ENCODE measurements at regions not wholly inside any gene's neighbourhood (a gene's known extent, or its start where the extent isn't known, plus 50 kb on each side); places are given as distances from the start of the nearest gene placed in this dataset.

GRCh38 chr1:182118851-182119250, 57.3 kb upstream of the ZNF648 start:
- DNase-seq, result no peak

DNA sequence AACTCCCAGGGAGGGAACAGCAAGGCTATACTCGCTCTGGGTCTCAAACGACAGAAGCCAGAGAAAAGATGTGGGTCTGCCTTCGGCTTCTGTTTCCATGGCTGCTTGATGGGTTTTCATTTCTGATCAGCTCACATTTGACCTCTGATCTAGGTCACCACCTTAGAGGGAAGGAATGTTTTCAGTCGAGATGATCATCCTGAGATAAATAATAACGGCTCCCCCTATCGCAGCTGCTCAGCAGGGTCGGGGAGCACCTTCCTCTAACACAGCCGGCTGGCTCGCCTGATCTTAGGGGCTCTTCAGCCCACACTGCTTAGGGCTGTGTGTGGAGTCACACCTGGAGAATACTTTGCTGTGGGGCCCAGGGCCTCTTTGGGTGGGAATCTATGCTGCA, 53.1 kb upstream of the ZNF648 start:
- DNase-seq, result no peak

DNA sequence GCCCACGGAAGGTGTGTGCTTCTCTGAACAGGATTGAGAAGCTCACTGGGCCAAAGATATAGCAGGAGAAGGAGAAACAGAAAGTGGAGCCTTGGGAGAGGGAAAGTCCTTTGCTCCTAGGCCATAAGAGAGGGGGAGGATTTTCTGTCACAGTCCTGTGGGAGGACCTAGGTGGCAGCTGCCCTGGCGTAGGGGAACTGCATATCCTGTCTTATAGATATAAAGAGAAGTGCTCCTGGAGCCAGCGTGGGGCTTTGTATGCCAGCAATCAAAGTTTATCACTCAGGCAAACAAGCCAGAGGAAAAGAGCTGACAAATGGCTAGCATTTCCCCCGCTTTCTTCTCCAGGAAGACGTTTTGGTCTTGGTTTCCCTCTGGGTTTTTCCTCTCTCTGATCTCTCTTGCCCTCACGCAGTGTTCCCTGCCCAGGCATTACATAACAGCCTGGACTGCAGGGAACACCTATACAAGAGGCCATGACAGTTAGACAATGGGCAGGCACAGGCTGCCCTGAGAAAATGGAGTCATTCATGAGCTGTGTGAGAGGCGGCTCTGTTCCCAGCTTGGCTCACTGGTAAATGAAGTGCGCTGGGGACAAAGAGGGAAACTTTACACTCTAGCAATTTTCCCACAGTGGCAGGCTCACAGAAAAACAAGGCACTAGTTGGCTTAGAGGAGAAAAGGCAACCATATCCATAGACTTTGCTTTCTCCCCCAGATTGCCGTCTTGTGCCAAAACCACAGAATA, 52.5 kb upstream of the ZNF648 start:
- DNase-seq, result no peak

GRCh38 chr1:182111496-182111895, 50.0 kb upstream of the ZNF648 start:
- no peak for DNase-seq

Measured in CD4-positive, alpha-beta T cell treated with Interleukin-12 subunit alpha and Interleukin-12 subunit beta, for 1 hour (primary cell).